ENCODE measurements at regions not wholly inside any gene's neighbourhood (a gene's known extent, or its start where the extent isn't known, plus 50 kb on each side); places are given as distances from the start of the nearest gene placed in this dataset.

DNA sequence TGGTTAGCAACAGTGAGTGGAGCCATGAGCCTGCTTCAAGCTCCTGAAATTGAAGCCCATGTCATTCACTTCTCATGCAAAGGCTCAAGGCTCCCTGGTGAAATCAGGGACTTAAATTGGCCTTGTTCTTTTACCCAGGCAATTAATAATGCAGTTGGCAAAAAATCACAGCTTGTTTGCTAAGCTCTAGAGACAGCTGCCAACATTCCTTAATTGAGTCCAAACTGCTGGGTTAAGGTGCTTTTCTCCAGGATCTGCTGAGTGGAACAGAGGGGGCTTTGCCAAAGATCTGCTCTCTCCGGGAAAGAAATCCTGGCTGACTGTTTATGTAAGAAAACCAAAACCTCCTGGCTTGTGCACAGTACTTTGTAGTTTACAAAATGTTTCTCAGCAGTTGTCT is 257.6 kb upstream of the GHITM start:
- Mint-ChIP-seq H3K27me3 (ENCODE audit: low read depth in 3 of 3) (peaks cover 2 to 4% (median 3%) of the 10 kb centered on the region in 3 donors), H3K27ac (no peak overlapping the region), H3K4me1 (no peaks in the 10 kb centered on the region), H3K4me3 (no peak overlapping the region), H3K9me3 (peaks cover 0 to 2% (median 0%) of the 10 kb centered on the region in 7 donors), H3K36me3 (no peaks in the 10 kb centered on the region)
- H3K9me3 ChIP-seq (replicated peaks in 1 of 2; ENCODE audit: control insufficient read depth in 1 of 2, insufficient read depth in 1 of 2, low read length in 2 of 2), result no peaks in the 10 kb centered on the region
- no peak overlapping the region for H3K9ac ChIP-seq (ENCODE audit: insufficient read depth, low read length, poor library complexity, severe bottlenecking)
- H3K79me2 ChIP-seq (ENCODE audit: insufficient read depth, low read length), result no peaks in the 10 kb centered on the region
- intact Hi-C loops (cut with micrococcal nuclease), result no loop called here
- no peak overlapping the region for H3K4me3 ChIP-seq (replicated peaks in 1 of 3; ENCODE audit: low read depth in 2 of 3, low read length in 3 of 3)
- no peaks in the 10 kb centered on the region for H3K4me1 ChIP-seq (ENCODE audit: control insufficient read depth in 1 of 2, insufficient read depth in 2 of 2, low read length in 2 of 2)
- no peak overlapping the region for H2AFZ ChIP-seq (ENCODE audit: insufficient read depth, low read depth, low read length, poor library complexity, severe bottlenecking)
- no peaks in the 10 kb centered on the region for H3K36me3 ChIP-seq (replicated peaks in 1 of 2; ENCODE audit: control insufficient read depth in 1 of 2, insufficient read depth in 2 of 2, low read length in 2 of 2)
- no peaks in the 10 kb centered on the region for H4K20me1 ChIP-seq (ENCODE audit: insufficient read depth, low read length)
- H3K27ac ChIP-seq (ENCODE audit: low read depth in 1 of 2, low read length in 2 of 2), result no peak overlapping the region
- TF ChIP-seq, protein P1, sequence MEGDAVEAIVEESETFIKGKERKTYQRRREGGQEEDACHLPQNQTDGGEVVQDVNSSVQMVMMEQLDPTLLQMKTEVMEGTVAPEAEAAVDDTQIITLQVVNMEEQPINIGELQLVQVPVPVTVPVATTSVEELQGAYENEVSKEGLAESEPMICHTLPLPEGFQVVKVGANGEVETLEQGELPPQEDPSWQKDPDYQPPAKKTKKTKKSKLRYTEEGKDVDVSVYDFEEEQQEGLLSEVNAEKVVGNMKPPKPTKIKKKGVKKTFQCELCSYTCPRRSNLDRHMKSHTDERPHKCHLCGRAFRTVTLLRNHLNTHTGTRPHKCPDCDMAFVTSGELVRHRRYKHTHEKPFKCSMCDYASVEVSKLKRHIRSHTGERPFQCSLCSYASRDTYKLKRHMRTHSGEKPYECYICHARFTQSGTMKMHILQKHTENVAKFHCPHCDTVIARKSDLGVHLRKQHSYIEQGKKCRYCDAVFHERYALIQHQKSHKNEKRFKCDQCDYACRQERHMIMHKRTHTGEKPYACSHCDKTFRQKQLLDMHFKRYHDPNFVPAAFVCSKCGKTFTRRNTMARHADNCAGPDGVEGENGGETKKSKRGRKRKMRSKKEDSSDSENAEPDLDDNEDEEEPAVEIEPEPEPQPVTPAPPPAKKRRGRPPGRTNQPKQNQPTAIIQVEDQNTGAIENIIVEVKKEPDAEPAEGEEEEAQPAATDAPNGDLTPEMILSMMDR (IDR thresholded peaks at IDR 0.05), result no peak
- 40% methylated on average over 1 of the region's 1 CpG for WGBS (ENCODE audit: insufficient coverage)
- H3K4me2 ChIP-seq (replicated peaks; ENCODE audit: extremely low read depth, low read length, poor library complexity, severe bottlenecking), result no peak overlapping the region
- DNase-seq, result no peak
- no peaks in the 10 kb centered on the region for H3K27me3 ChIP-seq (ENCODE audit: control insufficient read depth in 2 of 2, insufficient read depth in 2 of 2, low read length in 2 of 2)

GRCh38 chr10:83886871-83887270 is 252.4 kb upstream of the GHITM start:
- H3K9me3 Mint-ChIP-seq, result peaks cover 0 to 3% (median 0%) of the 10 kb centered on the region in 7 donors
- no peaks in the 10 kb centered on the region for H3K4me1 Mint-ChIP-seq
- H3K36me3 ChIP-seq (replicated peaks in 1 of 2; ENCODE audit: control insufficient read depth in 1 of 2, insufficient read depth in 2 of 2, low read length in 2 of 2), result no peaks in the 10 kb centered on the region
- no peaks in the 10 kb centered on the region for H3K9me3 ChIP-seq (replicated peaks in 1 of 2; ENCODE audit: control insufficient read depth in 1 of 2, insufficient read depth in 1 of 2, low read length in 2 of 2)
- H3K4me3 Mint-ChIP-seq, result no peak overlapping the region
- H3K27me3 ChIP-seq (ENCODE audit: control insufficient read depth in 2 of 2, insufficient read depth in 2 of 2, low read length in 2 of 2), result no peaks in the 10 kb centered on the region
- no peak overlapping the region for H3K4me2 ChIP-seq (replicated peaks; ENCODE audit: extremely low read depth, low read length, poor library complexity, severe bottlenecking)
- no peak overlapping the region for H3K9ac ChIP-seq (ENCODE audit: insufficient read depth, low read length, poor library complexity, severe bottlenecking)
- DNase-seq, result no peak
- H4K20me1 ChIP-seq (ENCODE audit: insufficient read depth, low read length), result no peaks in the 10 kb centered on the region
- H3K4me3 ChIP-seq (replicated peaks in 1 of 3; ENCODE audit: low read depth in 2 of 3, low read length in 3 of 3), result no peak overlapping the region
- TF ChIP-seq, protein P1 (IDR thresholded peaks at IDR 0.05), result no peak
- peaks cover 2 to 5% (median 4%) of the 10 kb centered on the region in 3 donors for H3K27me3 Mint-ChIP-seq (ENCODE audit: low read depth in 3 of 3)
- no peak overlapping the region for H2AFZ ChIP-seq (ENCODE audit: insufficient read depth, low read depth, low read length, poor library complexity, severe bottlenecking)
- no peaks in the 10 kb centered on the region for H3K4me1 ChIP-seq (ENCODE audit: control insufficient read depth in 1 of 2, insufficient read depth in 2 of 2, low read length in 2 of 2)
- H3K27ac Mint-ChIP-seq, result peak overlapping the region in 1 of 7 donors; percentile 70
- no peaks in the 10 kb centered on the region for H3K36me3 Mint-ChIP-seq
- WGBS (ENCODE audit: insufficient coverage), result no CpG with 5 or more reads among the region's 5 CpGs
- intact Hi-C loops (cut with micrococcal nuclease), result no loop called here
- H3K27ac ChIP-seq (ENCODE audit: low read depth in 1 of 2, low read length in 2 of 2), result no peak overlapping the region
- H3K79me2 ChIP-seq (ENCODE audit: insufficient read depth, low read length), result no peaks in the 10 kb centered on the region

All from CD14-positive monocyte (primary cell).